OCI-LY1 (cell line): ENCODE measurements at regions not wholly inside any gene's neighbourhood (a gene's known extent, or its start where the extent isn't known, plus 50 kb on each side); places are given as distances from the start of the nearest gene placed in this dataset.

Source experiments
- H2AFZ ChIP-seq: fragments of 200-600 bp; sonication (generic), shearing (Covaris generic); 2 replicates; pipeline ENCODE4 v1.6.0; 2014; ENCODE audit warnings: antibody characterized with exemption, mild to moderate bottlenecking, low read length
- H3F3A ChIP-seq: fragments of 200-600 bp; sonication (generic), shearing (Covaris generic); 2 replicates; pipeline ENCODE4 v1.6.0; 2014; ENCODE audit warnings: mild to moderate bottlenecking, antibody characterized with exemption, low read length, moderate library complexity; ENCODE audit not compliant: insufficient read depth
- H3K27ac ChIP-seq: fragments of 200-600 bp; sonication (generic); 2 replicates; pipeline ENCODE4 v1.5.1; 2014; ENCODE audit warnings: low read length, mixed run types, mild to moderate bottlenecking, low read depth; ENCODE audit not compliant: poor library complexity, severe bottlenecking
- H3K27me3 ChIP-seq: fragments of 200-600 bp; sonication (generic); 2 replicates; pipeline ENCODE4 v1.6.0; 2014; ENCODE audit warnings: antibody characterized with exemption, mild to moderate bottlenecking, low read length, moderate library complexity; ENCODE audit not compliant: insufficient read depth
- H3K36me3 ChIP-seq: fragments of 200-600 bp; sonication (generic); 2 replicates; pipeline ENCODE4 v1.6.1; 2014; ENCODE audit warnings: mild to moderate bottlenecking, antibody characterized with exemption, low read length, moderate library complexity, mixed read lengths; ENCODE audit not compliant: insufficient read depth
- H3K4me1 ChIP-seq: fragments of 200-600 bp; sonication (generic); 2 replicates; pipeline ENCODE4 v1.5.1; 2014; ENCODE audit warnings: mild to moderate bottlenecking, low read length, moderate library complexity; ENCODE audit not compliant: insufficient read depth, severe bottlenecking
- H3K4me2 ChIP-seq: fragments of 200-600 bp; sonication (generic), shearing (Covaris generic); 2 replicates; pipeline ENCODE4 v1.6.1; 2014; ENCODE audit warnings: low read length
- H3K4me3 ChIP-seq: fragments of 200-600 bp; sonication (generic); 2 replicates; pipeline ENCODE4 v1.5.1; 2014; ENCODE audit warnings: low read length, low read depth, mild to moderate bottlenecking, mixed read lengths; ENCODE audit not compliant: poor library complexity, severe bottlenecking
- H3K79me2 ChIP-seq: fragments of 200-600 bp; shearing (Covaris generic); 2 replicates; pipeline ENCODE4 v1.6.1; 2016; ENCODE audit warnings: mixed run types, low read length, mixed read lengths; ENCODE audit not compliant: insufficient read depth
- H3K9ac ChIP-seq: fragments of 200-600 bp; sonication (generic), shearing (Covaris generic); 2 replicates; pipeline ENCODE4 v1.6.1; 2014; ENCODE audit warnings: mild to moderate bottlenecking, low read length, mixed read lengths
- H3K9me2 ChIP-seq: fragments of 200-600 bp; sonication (generic), shearing (Covaris generic); 2 replicates; pipeline ENCODE4 v1.6.1; 2014; ENCODE audit warnings: low read depth, mild to moderate bottlenecking, low read length, mixed read lengths
- H3K9me3 ChIP-seq: fragments of 200-600 bp; shearing (Covaris generic); 2 replicates; pipeline ENCODE4 v1.6.1; 2014; ENCODE audit warnings: low read length, mixed read lengths
- H4K20me1 ChIP-seq: fragments of 200-600 bp; sonication (generic), shearing (Covaris generic); 2 replicates; pipeline ENCODE4 v1.6.0; 2016; ENCODE audit warnings: mild to moderate bottlenecking, low read length; ENCODE audit not compliant: insufficient read depth
- CTCF ChIP-seq: fragments of 200-600 bp; sonication (generic), shearing (Covaris generic); IDR thresholded peaks from 2 replicates; pipeline ENCODE4 v1.5.1; 2017; ENCODE audit warnings: mild to moderate bottlenecking, antibody characterized with exemption, low read length, moderate library complexity, mixed read lengths
- EZH2 ChIP-seq: fragments of 200-600 bp; sonication (generic), shearing (Covaris generic); IDR thresholded peaks from 2 replicates; pipeline ENCODE4 v1.8.0; 2017; ENCODE audit warnings: borderline replicate concordance, mixed run types, mild to moderate bottlenecking, antibody characterized with exemption, low read length, moderate library complexity, mixed read lengths

DNA sequence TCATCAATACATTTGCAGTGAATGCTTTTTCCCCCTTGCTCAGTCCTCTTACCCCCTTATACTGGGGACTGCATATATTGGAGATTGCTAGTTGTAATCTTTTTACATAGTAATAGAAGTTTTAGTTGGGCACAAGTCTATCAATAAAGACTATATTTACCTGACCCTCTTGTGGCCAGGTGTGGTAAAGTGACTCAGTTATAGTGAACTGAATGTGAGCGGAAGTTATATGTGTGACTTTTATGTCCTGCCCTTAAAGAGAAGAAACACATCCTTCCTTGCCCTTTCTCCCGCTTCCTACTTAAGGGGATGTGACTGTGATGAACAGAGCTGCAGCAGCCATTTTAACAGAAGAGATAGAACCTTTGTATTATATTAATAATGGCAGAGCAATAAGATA is 362.0 kb downstream of the METTL15 start:
- H3K9me2 ChIP-seq = no peaks in the 10 kb centered on the region
- no peaks in the 10 kb centered on the region for H3K9me3 ChIP-seq
- no peaks in the 10 kb centered on the region for H3F3A ChIP-seq
- no peak overlapping the region for H3K27ac ChIP-seq
- no peaks in the 10 kb centered on the region for H3K27me3 ChIP-seq
- TF ChIP-seq CTCF (no peak), EZH2 (no peak)
- no peaks in the 10 kb centered on the region for H3K79me2 ChIP-seq
- no peaks in the 10 kb centered on the region for H3K36me3 ChIP-seq
- no peak overlapping the region for H3K4me2 ChIP-seq
- H3K4me1 ChIP-seq = no peaks in the 10 kb centered on the region
- H3K9ac ChIP-seq = no peak overlapping the region
- no peak overlapping the region for H2AFZ ChIP-seq
- no peak overlapping the region for H3K4me3 ChIP-seq
- H4K20me1 ChIP-seq = no peaks in the 10 kb centered on the region

DNA sequence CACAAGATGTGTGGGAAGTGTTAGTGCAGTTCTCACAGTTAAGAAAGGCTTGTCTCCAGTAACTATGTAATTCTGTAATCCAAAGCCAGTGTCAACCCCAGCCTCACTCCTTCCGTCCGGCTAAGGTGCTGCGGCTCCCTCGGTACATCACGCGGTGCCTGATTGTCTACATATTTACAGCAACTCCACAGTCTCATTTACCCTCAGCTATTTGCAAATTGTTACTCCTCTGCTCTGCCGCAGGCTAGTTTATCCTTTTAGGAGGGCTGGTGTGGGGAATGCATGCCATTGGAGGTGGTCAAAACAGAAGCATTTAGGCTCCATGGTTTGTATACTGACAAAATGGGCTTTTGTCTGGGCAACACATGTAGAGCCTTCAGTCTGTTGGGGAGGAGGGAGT is 358.3 kb downstream of the METTL15 start:
- Histone ChIP-seq H3K4me2 (no peak overlapping the region), H3K36me3 (no peaks in the 10 kb centered on the region), H3K9me3 (no peaks in the 10 kb centered on the region), H2AFZ (no peak overlapping the region), H3F3A (no peaks in the 10 kb centered on the region), H3K79me2 (no peaks in the 10 kb centered on the region), H3K4me1 (no peaks in the 10 kb centered on the region), H3K9me2 (no peaks in the 10 kb centered on the region), H4K20me1 (no peaks in the 10 kb centered on the region), H3K27ac (no peak overlapping the region), H3K9ac (no peak overlapping the region), H3K27me3 (no peaks in the 10 kb centered on the region), H3K4me3 (no peak overlapping the region)
- TF ChIP-seq EZH2 (no peak), CTCF (no peak)

DNA sequence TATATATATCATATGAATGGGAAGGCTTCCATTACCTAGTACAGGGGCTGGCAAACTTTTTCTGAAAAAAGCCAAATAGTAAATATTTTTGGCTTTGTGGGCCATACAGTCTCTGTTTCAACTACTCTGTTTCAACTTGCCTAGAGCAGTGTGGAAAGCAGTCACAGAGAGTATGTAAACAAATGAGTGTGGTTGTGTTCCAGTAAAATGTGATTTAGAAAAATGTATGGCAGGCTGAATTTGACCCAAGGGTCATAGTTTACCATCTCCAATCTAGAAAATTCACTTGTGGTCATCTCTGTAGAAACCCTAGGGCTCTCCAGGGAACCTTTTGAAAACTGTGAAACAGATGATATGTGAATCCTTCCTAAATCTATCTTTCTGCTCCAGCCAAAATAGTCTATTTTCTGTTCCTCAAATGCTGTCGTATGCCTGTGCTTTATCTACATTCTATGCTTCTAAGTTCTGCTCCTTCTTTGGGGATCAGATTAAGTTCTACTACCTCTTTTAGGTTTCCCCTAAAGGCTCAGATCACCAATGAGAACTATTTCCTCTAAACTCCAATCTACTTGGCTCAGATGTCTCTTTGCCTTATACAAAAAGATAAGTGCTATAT is 356.2 kb downstream of the METTL15 start:
- Histone ChIP-seq H3K4me2 (no peak overlapping the region), H3K4me3 (no peak overlapping the region), H3F3A (no peaks in the 10 kb centered on the region), H3K9me3 (no peaks in the 10 kb centered on the region), H3K27ac (no peak overlapping the region), H3K9me2 (no peaks in the 10 kb centered on the region), H3K9ac (no peak overlapping the region), H3K4me1 (no peaks in the 10 kb centered on the region), H2AFZ (no peak overlapping the region), H4K20me1 (no peaks in the 10 kb centered on the region), H3K36me3 (no peaks in the 10 kb centered on the region), H3K27me3 (no peaks in the 10 kb centered on the region), H3K79me2 (no peaks in the 10 kb centered on the region)
- no peak for TF ChIP-seq EZH2

GRCh38 chr11:28463826-28464225 is 355.6 kb downstream of the METTL15 start:
- H3K9me3 ChIP-seq = no peaks in the 10 kb centered on the region
- H3K4me1 ChIP-seq = no peaks in the 10 kb centered on the region
- no peaks in the 10 kb centered on the region for H4K20me1 ChIP-seq
- no peaks in the 10 kb centered on the region for H3K9me2 ChIP-seq
- no peaks in the 10 kb centered on the region for H3K27me3 ChIP-seq
- H3K4me2 ChIP-seq = no peak overlapping the region
- H3F3A ChIP-seq = no peaks in the 10 kb centered on the region
- no peak overlapping the region for H2AFZ ChIP-seq
- no peak overlapping the region for H3K27ac ChIP-seq
- no peak overlapping the region for H3K4me3 ChIP-seq
- H3K9ac ChIP-seq = no peak overlapping the region
- H3K36me3 ChIP-seq = no peaks in the 10 kb centered on the region
- H3K79me2 ChIP-seq = no peaks in the 10 kb centered on the region
- no peak for TF ChIP-seq CTCF
- TF ChIP-seq EZH2 = no peak
